Spleen (tissue), 11 donors: ENCODE measurements at regions not wholly inside any gene's neighbourhood (a gene's known extent, or its start where the extent isn't known, plus 50 kb on each side); places are given as distances from the start of the nearest gene placed in this dataset.

Experiments used
- DNase-seq: peaks from one replicate; pipeline ENCODE4 v3.0.0-alpha.2; 2020
- H3K27ac ChIP-seq, 8 donors: fragments of 200-600 bp; sonication (generic) in 7 of 8; 1 replicate in 4 of 8; 2 replicates in 4 of 8; pipeline versions ENCODE4 v1.5.0 to v1.8.0; 2016 to 2021; ENCODE audit warnings: inconsistent platforms in 4 of 8, mild to moderate bottlenecking in 4 of 8, moderate library complexity in 1 of 8
- H3K27me3 ChIP-seq, 7 donors: fragments of 200-600 bp; sonication (generic) in 6 of 7; replicated peaks in 1 of 7; 1 replicate in 4 of 7; 2 replicates in 3 of 7; pipeline versions ENCODE4 v1.5.0 to v1.8.0; 2016 to 2021; ENCODE audit warnings: inconsistent platforms in 3 of 7, mild to moderate bottlenecking in 1 of 7
- H3K36me3 ChIP-seq, 6 donors: fragments of 200-600 bp; sonication (generic) in 5 of 6; 1 replicate in 4 of 6; 2 replicates in 2 of 6; pipeline versions ENCODE4 v1.5.0 to v1.8.0; 2016 to 2021; ENCODE audit warnings: inconsistent platforms in 2 of 6
- H3K4me1 ChIP-seq, 6 donors: fragments of 200-600 bp; sonication (generic) in 5 of 6; 1 replicate in 3 of 6; 2 replicates in 3 of 6; pipeline versions ENCODE4 v1.5.0 to v1.8.0; 2016 to 2021; ENCODE audit warnings: inconsistent platforms in 3 of 6
- H3K4me3 ChIP-seq, 8 donors: fragments of 200-600 bp; sonication (generic) in 7 of 8; 1 replicate in 4 of 8; 2 replicates in 4 of 8; pipeline versions ENCODE4 v1.5.0 to v1.8.0; 2016 to 2021; ENCODE audit warnings: inconsistent platforms in 4 of 8, mild to moderate bottlenecking in 4 of 8, moderate library complexity in 2 of 8
- H3K9me3 ChIP-seq, 8 donors: fragments of 200-600 bp; sonication (generic) in 7 of 8; 1 replicate in 4 of 8; 2 replicates in 4 of 8; pipeline versions ENCODE4 v1.5.0 to v1.8.0; 2016 to 2021; ENCODE audit warnings: inconsistent platforms in 4 of 8
- POLR2A ChIP-seq, 3 donors: fragments of 450-650 bp; IDR thresholded peaks; one replicate each; pipeline ENCODE4 v1.5.1; 2017; ENCODE audit warnings: antibody characterized with exemption in 3 of 3, mild to moderate bottlenecking in 1 of 3
- POLR2AphosphoS5 ChIP-seq, 3 donors: sonication (generic); formaldehyde crosslinking; IDR thresholded peaks; one replicate each; pipeline ENCODE4 v1.5.1; 2017; ENCODE audit warnings: antibody characterized with exemption in 3 of 3
- WGBS, 5 donors: extraction: QIAGEN DNeasy Blood & Tissue Kit in 3 of 5; methylation state at CpG; one replicate each; pipeline versions ENCODE4 v1.1.5 to v1.1.7; 2013 to 2018; 5-methylcytosine and 5-hydroxymethylcytosine counted together
- intact Hi-C: fragments of 100-400 bp; cut with DNase I; formaldehyde crosslinking; loops from one replicate; pipeline ENCODE4 v1.15.0; 2023; ENCODE audit warnings: low total_unique reads
- TF ChIP-seq, protein P1 (sequence below), 11 experiments: fragments of 200-600 bp in 7 of 11; fragments of 450-650 bp in 4 of 11; sonication (generic) in 4 of 11; IDR thresholded peaks in 8 of 11; conservative IDR thresholded peaks in 3 of 11; 1 replicate in 7 of 11; 2 replicates in 4 of 11; pipeline versions ENCODE4 v1.4.0 to v1.8.0; 2016 to 2021; ENCODE audit warnings: antibody characterized with exemption in 11 of 11, inconsistent platforms in 4 of 11, mild to moderate bottlenecking in 1 of 11
- donor health status: healthy with polysubstance abuse.
- donor health status: DM: no; HTN: no; CAD: no; lungs with moderate emphysema.
- donor health status: DM: no; HTN: no; CAD: no.
- donor health status: Bipolar disorder and iron deficiency.
- donor health status: healthy.
- donor health status: DM: no; HTN: no; CAD: no.
- donor health status: DM: yes; HTN: yes; CAD: no.

DNA sequence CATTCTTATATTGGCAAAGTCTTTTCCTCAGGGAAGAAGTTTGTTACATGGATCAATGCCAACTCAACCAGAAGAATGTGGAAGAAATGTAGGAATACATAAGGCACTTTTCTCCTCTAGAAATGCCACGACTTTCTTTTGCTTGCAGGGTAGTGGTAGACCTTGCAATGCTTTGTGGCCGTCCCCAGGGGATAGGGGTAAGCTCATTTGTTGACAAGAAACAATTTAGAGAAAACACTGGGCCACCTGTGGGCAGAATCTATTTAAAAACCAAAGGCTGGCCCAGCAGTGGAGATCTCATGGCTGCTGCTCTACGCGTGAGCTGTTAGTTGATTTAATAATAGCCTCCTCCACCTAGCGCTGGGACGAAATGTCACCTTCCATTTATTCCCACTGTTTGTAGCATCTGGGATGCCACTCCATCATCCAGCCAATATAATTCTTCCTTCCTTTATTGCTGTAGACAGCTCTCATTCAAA lies 64.6 kb upstream of the PFN2 start:
- peaks cover 0 to 3% (median 0%) of the 10 kb centered on the region in 8 donors for H3K9me3 ChIP-seq
- intact Hi-C loops, result no loop called here
- no peak overlapping the region for H3K4me3 ChIP-seq
- no peak for DNase-seq
- WGBS, 5 donors, result 69 to 80% (median 76%) methylated on average over 6 of the region's 6 CpGs
- H3K4me1 ChIP-seq, result no peaks in the 10 kb centered on the region
- H3K36me3 ChIP-seq, result no peaks in the 10 kb centered on the region
- H3K27me3 ChIP-seq, result peaks cover 0 to 16% (median 0%) of the 10 kb centered on the region in 7 donors
- H3K27ac ChIP-seq, result no peak overlapping the region
- TF ChIP-seq, protein P1, sequence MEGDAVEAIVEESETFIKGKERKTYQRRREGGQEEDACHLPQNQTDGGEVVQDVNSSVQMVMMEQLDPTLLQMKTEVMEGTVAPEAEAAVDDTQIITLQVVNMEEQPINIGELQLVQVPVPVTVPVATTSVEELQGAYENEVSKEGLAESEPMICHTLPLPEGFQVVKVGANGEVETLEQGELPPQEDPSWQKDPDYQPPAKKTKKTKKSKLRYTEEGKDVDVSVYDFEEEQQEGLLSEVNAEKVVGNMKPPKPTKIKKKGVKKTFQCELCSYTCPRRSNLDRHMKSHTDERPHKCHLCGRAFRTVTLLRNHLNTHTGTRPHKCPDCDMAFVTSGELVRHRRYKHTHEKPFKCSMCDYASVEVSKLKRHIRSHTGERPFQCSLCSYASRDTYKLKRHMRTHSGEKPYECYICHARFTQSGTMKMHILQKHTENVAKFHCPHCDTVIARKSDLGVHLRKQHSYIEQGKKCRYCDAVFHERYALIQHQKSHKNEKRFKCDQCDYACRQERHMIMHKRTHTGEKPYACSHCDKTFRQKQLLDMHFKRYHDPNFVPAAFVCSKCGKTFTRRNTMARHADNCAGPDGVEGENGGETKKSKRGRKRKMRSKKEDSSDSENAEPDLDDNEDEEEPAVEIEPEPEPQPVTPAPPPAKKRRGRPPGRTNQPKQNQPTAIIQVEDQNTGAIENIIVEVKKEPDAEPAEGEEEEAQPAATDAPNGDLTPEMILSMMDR (IDR thresholded peaks at IDR 0.05 in 8 of 11, conservative IDR thresholded peaks at IDR 0.05 in 3 of 11), result no peak
- no peak for TF ChIP-seq POLR2AphosphoS5 (IDR thresholded peaks at IDR 0.05)

DNA sequence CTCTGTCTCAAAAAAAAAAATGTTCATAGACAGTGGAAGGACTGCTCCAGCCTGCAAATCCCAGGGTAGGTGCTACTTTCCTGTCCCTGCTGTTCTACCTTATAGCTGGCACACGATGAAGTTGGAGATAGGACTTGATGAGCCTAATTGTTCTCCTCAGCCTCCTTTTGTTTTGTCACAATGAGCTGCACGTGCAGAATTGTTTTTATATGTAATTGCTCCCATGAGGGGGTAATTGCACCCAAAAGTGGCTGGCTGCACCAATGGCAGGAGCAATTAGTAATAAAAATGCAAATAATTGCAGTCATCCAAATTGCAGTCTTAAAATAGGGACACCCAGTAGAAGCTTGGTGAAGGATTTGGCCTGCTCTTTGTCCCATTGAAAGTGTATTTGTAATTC lies 63.0 kb upstream of the PFN2 start:
- no peak for TF ChIP-seq POLR2AphosphoS5 (IDR thresholded peaks at IDR 0.05)
- no peak for TF ChIP-seq POLR2A (IDR thresholded peaks at IDR 0.05)
- TF ChIP-seq, protein P1 (IDR thresholded peaks at IDR 0.05 in 8 of 11, conservative IDR thresholded peaks at IDR 0.05 in 3 of 11), result no peak
- DNase-seq, result no peak
- WGBS, 5 donors, result 42 to 56% (median 55%) methylated on average over 2 of the region's 2 CpGs
- H3K36me3 ChIP-seq, result no peaks in the 10 kb centered on the region
- peaks cover 0 to 16% (median 0%) of the 10 kb centered on the region in 7 donors for H3K27me3 ChIP-seq
- no peaks in the 10 kb centered on the region for H3K4me1 ChIP-seq
- no peak overlapping the region for H3K4me3 ChIP-seq
- H3K9me3 ChIP-seq, result no peaks in the 10 kb centered on the region
- H3K27ac ChIP-seq, result no peak overlapping the region
- intact Hi-C loops, result no loop called here

DNA sequence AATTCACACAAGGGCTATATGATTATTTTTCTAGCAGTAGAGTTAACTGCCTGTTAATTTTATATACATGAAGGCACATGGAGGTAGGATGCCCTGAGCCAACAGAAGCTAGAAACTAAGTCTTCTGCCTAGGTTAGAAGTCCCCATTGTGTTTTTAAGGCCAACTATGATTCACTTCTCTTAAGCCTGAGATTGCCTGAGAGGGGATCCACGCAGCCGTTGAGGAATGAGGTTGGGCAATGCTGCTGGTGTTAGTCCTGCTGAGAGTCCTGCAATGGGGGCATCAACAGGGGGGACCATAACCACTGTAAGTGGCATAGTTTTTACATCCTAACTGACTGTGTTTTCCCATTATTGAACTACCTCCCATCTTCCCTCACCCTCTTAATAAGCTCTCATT lies 60.1 kb upstream of the PFN2 start:
- 79 to 93% (median 84%) methylated on average over 2 of the region's 2 CpGs for WGBS, 5 donors
- TF ChIP-seq POLR2AphosphoS5 (IDR thresholded peaks at IDR 0.05), result no peak
- no peak for TF ChIP-seq POLR2A (IDR thresholded peaks at IDR 0.05)
- TF ChIP-seq, protein P1 (IDR thresholded peaks at IDR 0.05 in 8 of 11, conservative IDR thresholded peaks at IDR 0.05 in 3 of 11), result no peak
- H3K9me3 ChIP-seq, result peaks cover 0 to 16% (median 0%) of the 10 kb centered on the region in 8 donors
- no peak for DNase-seq
- peaks cover 0 to 16% (median 0%) of the 10 kb centered on the region in 7 donors for H3K27me3 ChIP-seq
- no peak overlapping the region for H3K27ac ChIP-seq
- intact Hi-C loops, result no loop called here
- no peak overlapping the region for H3K4me3 ChIP-seq
- H3K4me1 ChIP-seq, result no peaks in the 10 kb centered on the region
- H3K36me3 ChIP-seq, result no peaks in the 10 kb centered on the region

DNA sequence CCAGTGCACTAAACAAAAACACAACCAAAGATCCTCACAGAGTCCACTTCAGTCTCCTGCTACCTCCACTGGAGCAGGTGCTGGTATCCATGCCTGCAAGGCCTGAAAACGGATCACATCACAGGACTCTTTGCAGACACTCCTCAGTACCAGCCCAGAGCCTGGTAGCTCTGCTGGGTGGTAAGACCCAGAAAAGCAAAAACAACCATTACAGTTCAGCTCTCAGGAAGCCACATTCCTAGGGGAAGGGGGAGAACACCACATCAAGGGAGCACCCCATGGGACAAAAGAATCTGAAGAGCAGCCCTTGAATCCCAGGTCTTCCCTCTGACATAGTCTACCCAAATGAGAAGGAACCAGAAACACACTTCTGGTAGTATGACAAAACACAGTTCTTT lies 52.5 kb upstream of the PFN2 start:
- Histone ChIP-seq H3K9me3 (peaks cover 0 to 46% (median 25%) of the 10 kb centered on the region in 8 donors), H3K4me3 (no peak overlapping the region), H3K4me1 (no peaks in the 10 kb centered on the region), H3K27me3 (peaks cover 0 to 9% (median 0%) of the 10 kb centered on the region in 7 donors), H3K36me3 (no peaks in the 10 kb centered on the region), H3K27ac (no peak overlapping the region)
- intact Hi-C loops, result no loop called here
- TF ChIP-seq POLR2AphosphoS5 (IDR thresholded peaks at IDR 0.05) (no peak), POLR2A (IDR thresholded peaks at IDR 0.05) (no peak)
- TF ChIP-seq, protein P1 (IDR thresholded peaks at IDR 0.05 in 8 of 11, conservative IDR thresholded peaks at IDR 0.05 in 3 of 11), result no peak
- 60 to 88% (median 79%) methylated on average over 1 of the region's 1 CpG for WGBS, 5 donors
- DNase-seq, result no peak
